ENCODE measurements at regions not wholly inside any gene's neighbourhood (a gene's known extent, or its start where the extent isn't known, plus 50 kb on each side); places are given as distances from the start of the nearest gene placed in this dataset.
"Not testable (repeated sequence)": the region's sequence is repeated elsewhere in the genome, so short reads cannot be mapped to it uniquely, and the experiment has no call there.

DNA sequence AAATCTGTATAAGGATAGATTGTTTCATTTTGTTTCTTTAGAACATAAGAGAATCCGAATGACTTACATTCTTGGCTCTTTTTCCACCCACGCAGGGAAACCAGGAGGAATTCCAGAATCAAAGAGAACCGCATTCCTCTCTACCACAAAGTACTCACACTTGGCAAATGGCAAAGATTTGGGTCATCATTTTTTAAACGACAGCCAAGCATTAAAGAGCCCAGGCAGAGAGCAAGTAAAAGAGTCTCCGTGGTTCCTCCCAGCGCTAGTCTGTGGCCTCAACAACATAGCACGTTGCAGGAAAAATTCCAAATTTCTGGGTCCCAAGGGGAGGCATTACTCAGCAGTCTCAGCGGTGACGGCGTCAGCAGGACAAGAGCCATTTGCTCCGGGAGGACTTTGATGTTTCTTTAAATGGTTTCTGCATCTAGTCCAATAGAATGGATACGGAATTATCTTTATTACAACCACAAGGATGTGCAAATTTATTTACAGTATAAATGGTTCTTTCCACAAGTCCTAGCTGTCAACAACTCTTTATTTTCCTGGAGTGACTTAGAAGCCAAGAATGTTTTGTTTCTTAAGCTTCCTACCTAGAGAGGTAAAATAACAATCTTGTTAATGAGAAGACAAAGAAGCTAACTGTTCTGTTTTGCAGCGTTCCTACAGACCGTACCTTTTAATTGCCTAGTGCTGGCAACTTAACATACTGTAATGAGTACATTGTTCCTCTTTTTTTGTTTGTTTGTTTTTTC lies 232.5 kb downstream of the SKIDA1 start:
- no peak overlapping the region for H3K4me3 Mint-ChIP-seq

DNA sequence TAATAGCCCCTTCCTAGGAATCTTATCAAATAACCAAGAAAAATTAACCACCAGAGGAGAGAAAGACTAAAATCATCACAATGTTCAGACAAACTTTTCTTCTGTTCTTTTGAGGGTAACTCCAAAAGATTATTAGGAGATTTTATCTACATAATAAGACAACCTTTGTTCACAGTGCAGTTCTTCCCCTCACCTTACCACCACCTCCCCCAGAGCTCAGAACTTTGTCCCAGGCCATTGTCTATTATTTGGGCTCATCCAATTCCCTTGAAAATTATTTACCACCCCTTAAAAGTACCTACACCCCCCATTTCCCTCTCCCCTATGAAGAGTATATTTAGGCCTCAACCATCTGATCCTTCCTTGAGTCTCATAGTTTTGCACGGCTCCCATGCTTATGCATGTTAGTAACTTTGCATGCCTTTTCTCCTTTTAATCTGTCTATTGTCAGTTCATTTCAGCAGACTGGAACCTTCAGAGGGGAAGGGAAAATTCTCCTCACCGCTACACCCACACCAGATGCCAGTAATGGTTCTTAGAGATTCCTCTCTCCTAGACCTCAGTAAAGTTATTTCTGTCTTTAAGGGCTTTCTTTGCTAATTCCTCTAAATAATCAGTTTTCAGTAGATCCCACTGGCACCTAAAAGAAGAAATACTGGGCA lies 234.9 kb downstream of the SKIDA1 start:
- peaks cover 20% of the 10 kb centered on the region for H3K27me3 Mint-ChIP-seq
- DNase-seq, result no peak
- no peak overlapping the region for H3K4me3 Mint-ChIP-seq
- no peaks in the 10 kb centered on the region for H3K4me1 Mint-ChIP-seq
- H3K9me3 Mint-ChIP-seq, result no peaks in the 10 kb centered on the region
- intact Hi-C loops (cut with micrococcal nuclease), result no loop called here
- no peaks in the 10 kb centered on the region for H3K36me3 Mint-ChIP-seq (ENCODE audit: low read depth)
- no peak overlapping the region for H3K27ac Mint-ChIP-seq

More for the DNA sequence above, 232.5 kb downstream of the SKIDA1 start:
- intact Hi-C loops (cut with micrococcal nuclease), result no loop called here
- no peaks in the 10 kb centered on the region for H3K36me3 Mint-ChIP-seq (ENCODE audit: low read depth)
- H3K4me1 Mint-ChIP-seq, result no peaks in the 10 kb centered on the region
- H3K27me3 Mint-ChIP-seq, result peaks cover 23% of the 10 kb centered on the region
- no peak overlapping the region for H3K27ac Mint-ChIP-seq
- no peak for DNase-seq
- H3K9me3 Mint-ChIP-seq, result no peaks in the 10 kb centered on the region

DNA sequence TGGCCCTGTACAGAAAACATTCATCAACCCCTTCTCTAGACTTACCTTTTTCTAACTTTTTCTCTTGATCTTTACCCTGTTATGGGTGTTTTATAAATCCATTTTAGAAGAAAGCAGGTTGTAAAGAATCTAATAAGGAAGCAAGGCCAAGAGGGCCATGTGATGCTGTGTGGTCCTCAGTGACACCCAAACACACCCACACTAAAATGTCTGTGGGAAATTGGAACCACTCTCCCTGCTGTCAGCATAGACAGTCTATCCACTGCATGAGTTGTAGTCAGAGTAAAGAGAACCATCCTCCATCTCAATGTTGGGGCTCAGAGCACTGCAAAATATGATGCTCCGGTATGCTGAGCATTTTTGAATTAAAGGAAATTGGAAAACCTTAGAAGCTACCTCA lies 235.5 kb downstream of the SKIDA1 start:
- no peaks in the 10 kb centered on the region for H3K36me3 Mint-ChIP-seq (ENCODE audit: low read depth)
- H3K27me3 Mint-ChIP-seq, result peaks cover 17% of the 10 kb centered on the region
- no peaks in the 10 kb centered on the region for H3K4me1 Mint-ChIP-seq
- H3K4me3 Mint-ChIP-seq, result no peak overlapping the region
- no peak for DNase-seq
- no peak overlapping the region for H3K27ac Mint-ChIP-seq
- H3K9me3 Mint-ChIP-seq, result no peaks in the 10 kb centered on the region
- intact Hi-C loops (cut with micrococcal nuclease), result no loop called here

DNA sequence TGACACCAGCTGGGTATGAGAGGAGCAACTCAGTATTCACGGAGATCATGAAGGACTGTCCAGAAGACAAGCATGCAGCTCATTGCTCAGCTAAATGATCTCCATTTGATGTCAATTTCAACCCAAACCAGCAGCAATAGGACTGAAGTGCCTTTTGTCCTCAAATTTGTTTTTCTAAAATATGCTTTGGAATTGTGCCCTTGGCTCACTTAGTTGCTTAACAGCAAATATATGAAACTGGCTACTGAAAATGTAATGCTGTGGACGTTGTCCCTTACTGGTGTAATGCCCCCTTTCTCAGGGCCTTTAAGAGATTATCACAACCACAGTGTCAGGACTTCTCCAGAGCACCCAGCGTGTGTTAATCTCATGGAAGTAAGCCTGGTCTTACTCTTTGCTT lies 236.2 kb downstream of the SKIDA1 start:
- no peaks in the 10 kb centered on the region for H3K36me3 Mint-ChIP-seq (ENCODE audit: low read depth)
- H3K9me3 Mint-ChIP-seq, result no peaks in the 10 kb centered on the region
- intact Hi-C loops (cut with micrococcal nuclease), result no loop called here
- H3K27me3 Mint-ChIP-seq, result peaks cover 17% of the 10 kb centered on the region
- H3K4me3 Mint-ChIP-seq, result no peak overlapping the region
- no peak overlapping the region for H3K27ac Mint-ChIP-seq
- DNase-seq, result no peak
- no peaks in the 10 kb centered on the region for H3K4me1 Mint-ChIP-seq

DNA sequence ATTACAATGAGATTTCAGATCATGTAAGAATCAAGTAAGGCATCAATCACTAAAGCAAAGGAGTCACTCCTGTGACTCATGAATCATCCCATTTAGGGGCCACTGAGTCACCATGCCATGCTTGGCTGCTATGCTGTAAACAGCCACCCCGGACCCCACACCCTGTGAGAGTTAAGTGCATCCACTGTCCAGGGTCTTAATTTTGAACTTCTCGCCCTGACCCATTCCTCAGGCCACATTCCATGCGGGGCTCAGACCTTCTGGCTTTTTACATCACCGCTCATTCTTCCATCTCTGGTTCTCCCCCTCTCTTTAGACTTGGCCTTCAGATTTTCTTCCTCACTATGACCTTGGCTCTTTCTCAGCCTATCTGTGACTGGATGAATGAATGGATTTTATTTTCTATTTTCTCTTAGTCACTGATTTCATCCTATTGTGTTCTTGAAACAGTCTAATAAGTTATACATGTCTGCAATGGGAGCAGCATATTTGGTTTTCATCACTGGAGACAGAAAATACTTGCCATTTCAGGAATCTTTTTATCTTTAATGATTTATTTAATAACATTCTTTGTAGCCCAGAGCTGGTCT lies 239.6 kb downstream of the SKIDA1 start:
- DNase-seq, result no peak
- H3K27ac Mint-ChIP-seq, result no peak overlapping the region
- H3K4me3 Mint-ChIP-seq, result no peak overlapping the region
- peaks cover 6% of the 10 kb centered on the region for H3K27me3 Mint-ChIP-seq
- no peaks in the 10 kb centered on the region for H3K4me1 Mint-ChIP-seq
- H3K36me3 Mint-ChIP-seq (ENCODE audit: low read depth), result no peaks in the 10 kb centered on the region
- no peaks in the 10 kb centered on the region for H3K9me3 Mint-ChIP-seq
- intact Hi-C loops (cut with micrococcal nuclease), result no loop called here

DNA sequence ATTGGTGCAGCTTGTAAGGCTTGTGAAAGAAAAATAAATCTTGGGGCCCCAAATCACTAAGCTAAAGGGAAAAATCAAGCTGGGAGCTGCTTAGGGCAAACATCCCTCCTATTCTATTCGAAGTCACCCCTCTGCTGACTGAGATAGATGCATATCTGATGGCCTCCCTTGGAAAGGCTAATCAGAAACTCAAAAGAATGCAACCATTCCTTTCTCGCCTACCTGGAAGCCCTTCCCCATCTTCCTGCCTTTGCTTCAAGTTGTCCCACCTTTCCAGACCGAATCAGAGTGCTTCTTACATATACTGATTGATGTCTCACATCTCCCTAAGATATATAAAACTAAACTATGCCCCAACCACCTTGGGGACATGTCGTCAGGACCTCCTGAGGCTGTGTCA lies 240.3 kb downstream of the SKIDA1 start:
- Mint-ChIP-seq H3K27me3 (no peaks in the 10 kb centered on the region), H3K36me3 (ENCODE audit: low read depth) (no peaks in the 10 kb centered on the region), H3K27ac (no peak overlapping the region), H3K4me3 (no peak overlapping the region), H3K9me3 (no peaks in the 10 kb centered on the region), H3K4me1 (no peaks in the 10 kb centered on the region)
- intact Hi-C loops (cut with micrococcal nuclease), result no loop called here
- no peak for DNase-seq

DNA sequence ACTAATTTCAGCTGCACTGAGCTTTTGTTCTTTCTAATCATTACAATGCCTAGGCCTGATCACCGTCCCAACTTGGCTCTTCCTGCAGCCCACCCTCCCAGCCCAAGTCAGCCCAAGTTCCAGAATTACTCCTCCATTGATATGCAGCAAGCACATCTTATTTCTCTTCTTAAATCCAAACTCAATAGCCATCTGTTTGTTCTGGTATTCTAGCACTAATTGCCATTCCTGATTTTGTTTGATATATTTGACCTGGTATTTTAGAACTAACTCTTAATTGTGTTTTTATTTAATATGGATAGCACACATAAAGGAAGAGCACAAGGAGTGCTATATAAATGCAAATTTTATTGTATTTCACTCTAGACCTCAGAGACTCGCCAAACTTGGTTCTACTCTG lies 241.2 kb downstream of the SKIDA1 start:
- H3K36me3 Mint-ChIP-seq (ENCODE audit: low read depth), result no peaks in the 10 kb centered on the region
- H3K27me3 Mint-ChIP-seq, result no peaks in the 10 kb centered on the region
- no peaks in the 10 kb centered on the region for H3K9me3 Mint-ChIP-seq
- H3K27ac Mint-ChIP-seq, result no peak overlapping the region
- no peak for DNase-seq
- intact Hi-C loops (cut with micrococcal nuclease), result no loop called here
- no peaks in the 10 kb centered on the region for H3K4me1 Mint-ChIP-seq
- no peak overlapping the region for H3K4me3 Mint-ChIP-seq

DNA sequence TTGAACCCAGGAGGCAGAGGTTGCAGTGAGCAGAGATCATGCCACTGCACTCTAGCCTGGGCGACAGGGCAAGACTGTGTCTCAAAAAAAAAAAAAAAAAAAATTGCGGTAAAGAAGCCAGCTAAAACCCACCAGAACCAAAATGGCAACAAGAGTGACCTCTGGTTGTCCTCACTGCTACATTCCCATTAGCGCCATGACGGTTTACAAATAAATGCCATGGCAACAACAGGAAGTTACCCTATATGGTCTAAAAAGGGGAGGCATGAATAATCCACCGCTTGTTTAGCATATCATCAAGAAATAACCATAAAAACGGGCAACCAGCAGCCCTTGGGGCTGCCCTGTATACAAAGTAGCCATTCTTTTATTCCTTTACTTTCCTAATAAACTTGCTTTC lies 242.4 kb downstream of the SKIDA1 start:
- intact Hi-C loops (cut with micrococcal nuclease); H3K9me3 Mint-ChIP-seq; H3K4me1 Mint-ChIP-seq; H3K27me3 Mint-ChIP-seq; H3K36me3 Mint-ChIP-seq (ENCODE audit: low read depth); H3K4me3 Mint-ChIP-seq; DNase-seq; H3K27ac Mint-ChIP-seq: not testable (repeated sequence)

DNA sequence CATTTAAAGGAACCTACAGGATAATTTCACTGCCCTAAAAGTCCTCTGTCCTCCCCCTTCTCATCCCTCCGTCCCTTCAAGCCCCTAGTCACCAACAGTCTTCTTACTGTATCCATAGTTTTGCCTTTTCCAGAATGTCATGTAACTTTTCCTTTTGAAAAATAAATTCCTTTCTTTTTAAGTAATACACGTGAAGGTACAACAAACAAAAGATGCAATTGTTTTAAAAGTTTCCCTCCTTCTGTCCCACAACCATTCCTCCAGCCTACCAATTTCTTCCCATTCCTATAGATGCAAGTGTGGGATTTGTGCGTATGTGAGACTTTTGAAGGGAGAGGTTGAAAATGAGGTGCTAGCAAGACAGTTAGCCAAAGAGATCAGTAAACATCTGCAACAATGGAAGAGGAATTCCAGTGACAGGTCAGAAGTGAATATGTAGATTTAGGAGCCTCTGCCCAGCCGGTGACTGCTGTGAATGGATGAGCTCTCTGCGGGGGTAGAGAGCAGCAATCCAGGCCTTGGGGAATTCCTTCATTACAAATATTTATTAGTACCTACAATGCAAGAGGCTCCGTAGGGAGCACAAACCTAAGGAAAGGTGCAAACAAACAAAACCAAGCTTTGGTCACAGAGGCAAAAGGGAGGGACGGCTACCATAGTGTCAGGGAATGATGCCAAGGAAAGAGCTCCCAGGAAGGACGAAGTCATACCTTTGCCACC lies 243.6 kb downstream of the SKIDA1 start:
- DNase-seq, result no peak
- H3K4me3 Mint-ChIP-seq, result no peak overlapping the region
- no peaks in the 10 kb centered on the region for H3K27me3 Mint-ChIP-seq
- intact Hi-C loops (cut with micrococcal nuclease), result no loop called here
- no peaks in the 10 kb centered on the region for H3K36me3 Mint-ChIP-seq (ENCODE audit: low read depth)
- H3K27ac Mint-ChIP-seq, result no peak overlapping the region
- no peaks in the 10 kb centered on the region for H3K9me3 Mint-ChIP-seq
- H3K4me1 Mint-ChIP-seq, result no peaks in the 10 kb centered on the region

DNA sequence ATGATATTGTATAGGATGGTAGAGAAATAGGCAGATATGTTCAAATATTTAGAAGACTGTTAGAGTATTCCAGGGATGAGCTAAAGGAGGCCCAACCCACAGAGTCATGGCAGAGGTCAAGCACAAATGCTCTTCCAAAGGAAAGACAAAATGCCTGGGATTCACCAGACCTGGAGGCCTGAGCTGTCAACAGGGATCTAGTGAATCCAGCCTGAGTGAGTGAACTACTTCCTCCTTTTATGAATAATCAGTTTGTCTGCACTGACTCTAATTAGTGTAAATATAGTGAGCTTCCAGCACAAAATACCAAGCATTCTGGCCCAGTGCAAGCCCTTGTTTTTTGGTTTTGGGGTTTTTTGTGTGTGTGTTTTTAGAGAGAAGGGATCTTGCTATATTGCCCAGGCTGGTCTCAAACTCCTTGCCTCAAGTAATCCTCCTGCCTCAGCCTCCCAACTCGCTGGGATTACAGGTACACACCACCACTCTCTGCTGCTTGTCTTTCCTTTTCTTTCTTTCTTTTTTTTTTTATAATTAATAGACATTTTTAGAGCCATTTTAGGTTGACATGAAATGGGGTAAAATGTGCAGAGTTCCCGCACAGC lies 244.4 kb downstream of the SKIDA1 start:
- Mint-ChIP-seq H3K27me3 (no peaks in the 10 kb centered on the region), H3K4me3 (no peak overlapping the region), H3K4me1 (no peaks in the 10 kb centered on the region), H3K9me3 (no peaks in the 10 kb centered on the region), H3K27ac (no peak overlapping the region), H3K36me3 (ENCODE audit: low read depth) (no peaks in the 10 kb centered on the region)
- intact Hi-C loops (cut with micrococcal nuclease), result no loop called here
- DNase-seq, result no peak

DNA sequence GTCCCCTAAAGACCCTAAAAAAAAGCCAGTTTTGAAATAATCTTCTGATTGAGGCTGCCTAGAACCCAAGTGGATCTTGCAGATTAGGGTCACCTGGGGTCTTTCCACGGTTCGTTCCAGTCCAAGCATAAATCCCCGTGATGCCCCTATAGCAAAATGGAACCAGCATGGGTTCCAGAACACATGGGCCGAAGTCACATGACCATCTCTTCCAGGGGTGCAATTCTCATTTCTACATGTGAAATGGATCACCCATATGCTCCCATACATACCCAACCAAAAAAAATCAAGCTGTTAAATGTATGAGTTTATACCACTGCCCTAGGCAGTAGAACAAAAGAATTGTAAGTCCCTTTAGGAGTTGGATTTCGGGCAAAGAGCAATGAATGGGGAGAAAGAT lies 245.4 kb downstream of the SKIDA1 start:
- Mint-ChIP-seq H3K4me3 (no peak overlapping the region), H3K27me3 (no peaks in the 10 kb centered on the region), H3K4me1 (no peaks in the 10 kb centered on the region), H3K27ac (no peak overlapping the region), H3K9me3 (no peaks in the 10 kb centered on the region), H3K36me3 (ENCODE audit: low read depth) (no peaks in the 10 kb centered on the region)
- intact Hi-C loops (cut with micrococcal nuclease), result no loop called here
- no peak for DNase-seq

DNA sequence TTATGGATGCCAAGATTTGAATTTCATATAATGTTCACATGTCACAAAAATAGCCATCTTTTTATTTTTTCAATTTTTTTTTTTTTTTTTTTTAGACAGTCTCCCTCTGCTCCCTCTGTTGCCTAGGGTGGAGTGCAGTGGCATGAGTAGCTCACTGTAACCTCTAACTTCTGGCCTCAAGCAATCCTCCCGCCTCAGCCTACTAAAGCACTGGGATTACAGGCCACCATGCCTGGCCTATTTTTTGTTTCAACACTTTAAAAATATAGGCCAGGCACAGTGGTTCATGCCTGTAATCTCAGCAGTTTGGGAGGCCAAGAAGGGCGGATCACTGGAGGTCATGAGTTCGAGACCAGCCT lies 246.3 kb downstream of the SKIDA1 start:
- H3K27me3 Mint-ChIP-seq, result no peaks in the 10 kb centered on the region
- no peak for DNase-seq
- intact Hi-C loops (cut with micrococcal nuclease), result loop anchor here (10.0 kb wide), 1 partner anchor 676 kb away; no protein-coding TSS in a partner anchor
- no peaks in the 10 kb centered on the region for H3K9me3 Mint-ChIP-seq
- H3K36me3 Mint-ChIP-seq (ENCODE audit: low read depth), result no peaks in the 10 kb centered on the region
- no peak overlapping the region for H3K4me3 Mint-ChIP-seq
- H3K27ac Mint-ChIP-seq, result no peak overlapping the region
- H3K4me1 Mint-ChIP-seq, result no peaks in the 10 kb centered on the region

DNA sequence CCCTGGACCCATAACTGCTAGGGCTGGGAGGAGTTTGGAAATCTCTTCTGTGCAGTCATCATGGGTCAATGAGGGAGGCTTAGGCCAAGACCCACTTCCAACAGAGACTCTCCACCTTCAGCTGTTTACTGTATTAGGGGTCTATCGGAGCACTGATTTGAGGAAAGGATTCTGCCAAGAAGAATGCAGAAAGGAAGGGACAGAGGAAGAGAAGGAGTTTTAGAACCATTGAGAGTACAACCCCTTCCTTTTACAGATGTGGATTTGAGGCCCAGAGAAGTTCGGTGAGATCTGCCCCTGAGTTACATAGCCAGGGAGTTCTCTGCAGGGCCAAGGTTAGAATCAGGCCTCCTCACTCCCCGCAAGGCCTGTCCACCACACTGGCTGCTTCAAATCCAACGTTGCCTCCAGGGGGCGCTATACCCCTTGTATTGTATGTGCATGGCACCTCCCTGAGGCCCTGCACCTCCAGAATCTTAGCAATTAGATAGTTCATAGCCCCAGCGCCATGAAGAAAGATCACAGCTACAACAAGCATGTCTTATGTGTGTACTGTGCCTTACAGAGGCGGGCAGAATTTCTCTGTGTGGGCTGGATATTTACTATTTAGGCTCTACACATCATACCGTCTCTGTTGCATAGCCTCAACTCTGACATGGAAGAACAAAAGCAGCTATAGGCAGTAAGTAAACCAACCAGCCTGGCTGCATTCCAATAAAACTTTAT lies 246.8 kb downstream of the SKIDA1 start:
- no peak overlapping the region for H3K4me3 Mint-ChIP-seq
- intact Hi-C loops (cut with micrococcal nuclease), result loop anchor here (10.0 kb wide), 1 partner anchor 676 kb away; no protein-coding TSS in a partner anchor
- no peaks in the 10 kb centered on the region for H3K36me3 Mint-ChIP-seq (ENCODE audit: low read depth)
- peak; percentile 89 for DNase-seq
- no peak overlapping the region for H3K27ac Mint-ChIP-seq
- H3K4me1 Mint-ChIP-seq, result no peaks in the 10 kb centered on the region
- no peaks in the 10 kb centered on the region for H3K9me3 Mint-ChIP-seq
- H3K27me3 Mint-ChIP-seq, result no peaks in the 10 kb centered on the region

Measured in activated CD4-positive, alpha-beta T cell treated with anti-CD3 and anti-CD28 coated beads, Interleukin-2, amount 10 ng/mL, durations not matched to agents 24 days and 14 days (primary cell).